Spleen (tissue), 7 donors: ENCODE measurements at regions not wholly inside any gene's neighbourhood (a gene's known extent, or its start where the extent isn't known, plus 50 kb on each side); places are given as distances from the start of the nearest gene placed in this dataset.

Experiments used
- CTCF ChIP-seq, 11 experiments: fragments of 200-600 bp in 7 of 11; fragments of 450-650 bp in 4 of 11; sonication (generic) in 4 of 11; IDR thresholded peaks in 8 of 11; conservative IDR thresholded peaks in 3 of 11; 1 replicate in 7 of 11; 2 replicates in 4 of 11; pipeline versions ENCODE4 v1.4.0 to v1.8.0; 2016 to 2021; ENCODE audit warnings: antibody characterized with exemption in 11 of 11, inconsistent platforms in 4 of 11, mild to moderate bottlenecking in 1 of 11
- POLR2A ChIP-seq, 3 donors: fragments of 450-650 bp; IDR thresholded peaks; one replicate each; pipeline ENCODE4 v1.5.1; 2017; ENCODE audit warnings: antibody characterized with exemption in 3 of 3, mild to moderate bottlenecking in 1 of 3
- POLR2AphosphoS5 ChIP-seq, 3 donors: sonication (generic); formaldehyde crosslinking; IDR thresholded peaks; one replicate each; pipeline ENCODE4 v1.5.1; 2017; ENCODE audit warnings: antibody characterized with exemption in 3 of 3
- donor health status: DM: no; HTN: no; CAD: no; lungs with moderate emphysema.
- donor health status: DM: no; HTN: no; CAD: no.
- donor health status: DM: no; HTN: no; CAD: no.

- no peak for TF ChIP-seq CTCF (IDR thresholded peaks at IDR 0.05 in 8 of 11, conservative IDR thresholded peaks at IDR 0.05 in 3 of 11)
- no peak for TF ChIP-seq POLR2A (IDR thresholded peaks at IDR 0.05)
- no peak for TF ChIP-seq POLR2AphosphoS5 (IDR thresholded peaks at IDR 0.05)
Observed at GRCh38 chr12:4190366-4191063, 83.0 kb upstream of the CCND2 start.
